Nucleus accumbens (tissue), 56 donors: ENCODE measurements at regions not wholly inside any gene's neighbourhood (a gene's known extent, or its start where the extent isn't known, plus 50 kb on each side); places are given as distances from the start of the nearest gene placed in this dataset.
"Not testable (repeated sequence)": the region's sequence is repeated elsewhere in the genome, so short reads cannot be mapped to it uniquely, and the experiment has no call there.

Experiments used
- DNase-seq, 56 donors: peaks; one replicate each; lab custom pipeline; 2025; lab: John Stamatoyannopoulos, UW

GRCh38 chr1:57623791-57624538 lies 200.1 kb upstream of the DAB1 start:
- DNase-seq, result no peak

- peak in 7 of 56 donors; percentile 1 to 26 (median 3) for DNase-seq
Measured at GRCh38 chr1:57623039-57623790, 199.4 kb upstream of the DAB1 start.

- no peak for DNase-seq
Measured at GRCh38 chr1:57621776-57622175, 197.9 kb upstream of the DAB1 start.

- DNase-seq, result no peak
Measured at GRCh38 chr1:57620605-57621004, 196.7 kb upstream of the DAB1 start.

GRCh38 chr1:57616921-57617320 lies 193.1 kb upstream of the DAB1 start:
- no peak for DNase-seq

GRCh38 chr1:57615956-57616355 lies 192.1 kb upstream of the DAB1 start:
- DNase-seq, result no peak

- no peak for DNase-seq
Measured at GRCh38 chr1:57612833-57613232, 189.0 kb upstream of the DAB1 start.

- DNase-seq, result no peak
Measured at GRCh38 chr1:57605933-57606332, 182.1 kb upstream of the DAB1 start.

- no peak for DNase-seq
Measured at GRCh38 chr1:57603696-57604095, 179.8 kb upstream of the DAB1 start.

GRCh38 chr1:57600424-57600823 lies 176.6 kb upstream of the DAB1 start:
- DNase-seq, result no peak

GRCh38 chr1:57599236-57599994 lies 175.6 kb upstream of the DAB1 start:
- no peak for DNase-seq

GRCh38 chr1:57597036-57597435 lies 173.2 kb upstream of the DAB1 start:
- DNase-seq, result no peak

GRCh38 chr1:57594002-57594401 lies 170.1 kb upstream of the DAB1 start:
- DNase-seq, result no peak

- no peak for DNase-seq
Measured at GRCh38 chr1:57591842-57592241, 168.0 kb upstream of the DAB1 start.

- DNase-seq, result no peak
Measured at GRCh38 chr1:57590978-57591377, 167.1 kb upstream of the DAB1 start.

- no peak for DNase-seq
Measured at GRCh38 chr1:57586842-57587241, 163.0 kb upstream of the DAB1 start.

- DNase-seq, result no peak
Measured at GRCh38 chr1:57578680-57579079, 154.8 kb upstream of the DAB1 start.

GRCh38 chr1:57578099-57578498 lies 154.2 kb upstream of the DAB1 start:
- DNase-seq, result no peak

- DNase-seq, result no peak
Measured at GRCh38 chr1:57576756-57577155, 152.9 kb upstream of the DAB1 start.

GRCh38 chr1:57572016-57572415 lies 148.2 kb upstream of the DAB1 start:
- no peak for DNase-seq

GRCh38 chr1:57558066-57558465 lies 134.2 kb upstream of the DAB1 start:
- not testable (repeated sequence) for DNase-seq
